CD4-positive, alpha-beta T cell (primary cell): ENCODE measurements at regions not wholly inside any gene's neighbourhood (a gene's known extent, or its start where the extent isn't known, plus 50 kb on each side); places are given as distances from the start of the nearest gene placed in this dataset.

ENCODE experiments used
- ATAC-seq: fragments of 200-7000 bp; cut with Tn5 transposase; one replicate; pipeline ENCODE4 v1.10.0; 2022; ENCODE audit warnings: mild to moderate bottlenecking; ENCODE audit not compliant: poor library complexity
- CTCF ChIA-PET: fragments of 350-600 bp; sonication (Branson Sonifier 250); formaldehyde crosslinking; loops from one replicate; lab custom pipeline; 2021; ENCODE audit warnings: antibody characterized with exemption, inconsistent platforms; lab: Charles Lee
- POLR2A ChIA-PET: fragments of 350-600 bp; sonication (Branson Sonifier 250); formaldehyde crosslinking; loops from one replicate; lab custom pipeline; 2021; ENCODE audit warnings: antibody characterized with exemption, inconsistent platforms; lab: Charles Lee
- DNase-seq, 14 experiments: peaks; one replicate each; pipeline ENCODE4 v3.0.0-alpha.2; 2013 to 2020; ENCODE audit warnings: mixed read lengths in 2 of 14
- H3K27ac ChIP-seq, 2 donors: one replicate each; pipeline versions ENCODE4 v1.5.1 to v1.7.0; 2013; ENCODE audit warnings: low read length in 2 of 2, low read depth in 1 of 2, mild to moderate bottlenecking in 1 of 2
- H3K27me3 ChIP-seq, 2 experiments: 1 replicate in 1 of 2; 2 replicates in 1 of 2; pipeline versions ENCODE4 v1.6.1 to v1.7.0; 2013; ENCODE audit warnings: low read length in 2 of 2, control low read depth in 1 of 2, mild to moderate bottlenecking in 1 of 2, moderate library complexity in 1 of 2; ENCODE audit not compliant: insufficient read depth in 2 of 2, control insufficient read depth in 1 of 2
- H3K36me3 ChIP-seq: one replicate; pipeline ENCODE4 v1.6.1; 2013; ENCODE audit warnings: low read length, control low read depth; ENCODE audit not compliant: insufficient read depth
- H3K4me1 ChIP-seq: one replicate; pipeline ENCODE4 v1.6.1; 2013; ENCODE audit warnings: low read length, control low read depth; ENCODE audit not compliant: insufficient read depth
- H3K4me3 ChIP-seq: one replicate; pipeline ENCODE4 v1.5.1; 2013; ENCODE audit warnings: mild to moderate bottlenecking, low read length, moderate library complexity
- H3K9me3 ChIP-seq, 2 experiments: 1 replicate in 1 of 2; 2 replicates in 1 of 2; pipeline versions ENCODE4 v1.6.1 to v1.7.0; 2013; ENCODE audit warnings: low read length in 2 of 2, mild to moderate bottlenecking in 2 of 2, control low read depth in 1 of 2, moderate library complexity in 1 of 2; ENCODE audit not compliant: control insufficient read depth in 1 of 2, insufficient read depth in 1 of 2
- H3K27ac Mint-ChIP-seq: one replicate; pipeline ENCODE4 v1.8.0; 2020; ENCODE audit warnings: mixed read lengths
- H3K27me3 Mint-ChIP-seq: one replicate; pipeline ENCODE4 v1.8.0; 2021; ENCODE audit warnings: mixed read lengths
- H3K36me3 Mint-ChIP-seq: one replicate; pipeline ENCODE4 v1.8.0; 2021; ENCODE audit warnings: low read depth, mixed read lengths
- H3K4me1 Mint-ChIP-seq: one replicate; pipeline ENCODE4 v1.8.0; 2021; ENCODE audit warnings: low read depth, mixed read lengths
- H3K4me3 Mint-ChIP-seq: one replicate; pipeline ENCODE4 v1.8.0; 2020; ENCODE audit warnings: mild to moderate bottlenecking, mixed read lengths
- H3K9me3 Mint-ChIP-seq: one replicate; pipeline ENCODE4 v1.8.0; 2020; ENCODE audit warnings: mixed read lengths
- CTCF ChIP-seq: fragments of 200-600 bp; IDR thresholded peaks from one replicate; pipeline ENCODE4 v1.8.0; 2022; ENCODE audit warnings: antibody characterized with exemption, mild to moderate bottlenecking
- intact Hi-C, 2 experiments: fragments of 100-400 bp; cut with DNase I in 1 of 2; cut with micrococcal nuclease in 1 of 2; formaldehyde crosslinking; loops; one replicate each; pipeline versions ENCODE4 v1.15.1 to v1.9.0; 2023 to 2025; cut with DNase I, micrococcal nuclease

GRCh38 chr12:76697849-76698248 is 66.1 kb upstream of the ZDHHC17 start:
- H3K27me3 Mint-ChIP-seq = no peaks in the 10 kb centered on the region
- H3K4me1 ChIP-seq = no peaks in the 10 kb centered on the region
- CTCF ChIA-PET = no interaction called here
- ATAC-seq (no peak), DNase-seq (no peak)
- no peaks in the 10 kb centered on the region for H3K9me3 ChIP-seq
- H3K36me3 Mint-ChIP-seq = no peaks in the 10 kb centered on the region
- H3K4me1 Mint-ChIP-seq = no peaks in the 10 kb centered on the region
- no peak overlapping the region for H3K27ac Mint-ChIP-seq
- intact Hi-C loops = no loop called here
- POLR2A ChIA-PET = no interaction called here
- no peak for TF ChIP-seq CTCF
- H3K4me3 Mint-ChIP-seq = no peak overlapping the region
- no peaks in the 10 kb centered on the region for H3K9me3 Mint-ChIP-seq
- no peak overlapping the region for H3K4me3 ChIP-seq
- H3K27me3 ChIP-seq = no peaks in the 10 kb centered on the region
- H3K36me3 ChIP-seq = no peaks in the 10 kb centered on the region
- H3K27ac ChIP-seq = no peak overlapping the region

GRCh38 chr12:76698316-76698715 is 65.6 kb upstream of the ZDHHC17 start:
- Histone ChIP-seq H3K4me3 (no peak overlapping the region), H3K4me1 (no peaks in the 10 kb centered on the region), H3K27me3 (no peaks in the 10 kb centered on the region), H3K9me3 (no peaks in the 10 kb centered on the region), H3K27ac (no peak overlapping the region), H3K36me3 (no peaks in the 10 kb centered on the region)
- H3K4me3 Mint-ChIP-seq = no peak overlapping the region
- no peak overlapping the region for H3K27ac Mint-ChIP-seq
- DNase-seq (no peak), ATAC-seq (no peak)
- TF ChIP-seq CTCF = no peak
- POLR2A ChIA-PET = no interaction called here
- intact Hi-C loops = no loop called here
- H3K36me3 Mint-ChIP-seq = no peaks in the 10 kb centered on the region
- CTCF ChIA-PET = no interaction called here
- H3K4me1 Mint-ChIP-seq = no peaks in the 10 kb centered on the region
- H3K27me3 Mint-ChIP-seq = no peaks in the 10 kb centered on the region
- no peaks in the 10 kb centered on the region for H3K9me3 Mint-ChIP-seq

GRCh38 chr12:76698966-76699365 is 64.9 kb upstream of the ZDHHC17 start:
- intact Hi-C loops = no loop called here
- Mint-ChIP-seq H3K27me3 (no peaks in the 10 kb centered on the region), H3K9me3 (no peaks in the 10 kb centered on the region), H3K4me3 (no peak overlapping the region), H3K36me3 (no peaks in the 10 kb centered on the region), H3K27ac (no peak overlapping the region), H3K4me1 (no peaks in the 10 kb centered on the region)
- Histone ChIP-seq H3K27me3 (no peaks in the 10 kb centered on the region), H3K4me3 (no peak overlapping the region), H3K4me1 (no peaks in the 10 kb centered on the region), H3K27ac (no peak overlapping the region), H3K9me3 (no peaks in the 10 kb centered on the region), H3K36me3 (no peaks in the 10 kb centered on the region)
- no peak for ATAC-seq
- no peak for TF ChIP-seq CTCF
- ChIA-PET CTCF (no interaction called here), POLR2A (no interaction called here)
- DNase-seq = no peak
